HG02943 (cell line): ENCODE measurements at regions not wholly inside any gene's neighbourhood (a gene's known extent, or its start where the extent isn't known, plus 50 kb on each side); places are given as distances from the start of the nearest gene placed in this dataset.
"Not testable (repeated sequence)": the region's sequence is repeated elsewhere in the genome, so short reads cannot be mapped to it uniquely, and the experiment has no call there.

Experiments
- ATAC-seq: cut with Tn5 transposase; IDR thresholded peaks from one replicate; pipeline ENCODE4 v1.9.1; 2021; ENCODE audit warnings: mild to moderate bottlenecking, low read depth, moderate library complexity; ENCODE audit not compliant: unreplicated experiment

GRCh38 chr12:66768293-66768692, 89.4 kb upstream of the GRIP1 start:
- ATAC-seq: no peak

- ATAC-seq: no peak
Observed at GRCh38 chr12:66774929-66775328, 96.1 kb upstream of the GRIP1 start.

- ATAC-seq: no peak
Observed at GRCh38 chr12:66775871-66776270, 97.0 kb upstream of the GRIP1 start.

DNA sequence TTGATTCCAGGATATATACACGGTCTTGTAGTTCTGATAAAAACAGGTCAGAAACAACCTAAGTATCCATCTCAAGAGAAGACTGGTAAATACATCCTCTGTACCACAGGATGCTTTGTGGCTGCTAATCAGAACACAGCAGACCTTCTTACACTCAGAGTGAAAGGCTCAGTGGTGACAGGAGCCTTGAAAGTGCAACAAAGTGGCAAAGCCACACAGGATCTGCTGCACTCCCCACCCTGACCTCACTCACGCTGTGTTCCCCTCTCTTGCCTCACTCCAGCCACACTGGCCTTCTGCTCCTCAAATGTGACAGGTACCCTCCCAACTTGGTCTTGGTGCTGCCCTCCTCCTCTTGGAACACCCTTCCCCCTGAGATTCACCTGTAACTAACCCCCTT, 98.1 kb upstream of the GRIP1 start:
- ATAC-seq: no peak

- no peak for ATAC-seq
Observed at GRCh38 chr12:66779466-66779865, 100.6 kb upstream of the GRIP1 start.

DNA sequence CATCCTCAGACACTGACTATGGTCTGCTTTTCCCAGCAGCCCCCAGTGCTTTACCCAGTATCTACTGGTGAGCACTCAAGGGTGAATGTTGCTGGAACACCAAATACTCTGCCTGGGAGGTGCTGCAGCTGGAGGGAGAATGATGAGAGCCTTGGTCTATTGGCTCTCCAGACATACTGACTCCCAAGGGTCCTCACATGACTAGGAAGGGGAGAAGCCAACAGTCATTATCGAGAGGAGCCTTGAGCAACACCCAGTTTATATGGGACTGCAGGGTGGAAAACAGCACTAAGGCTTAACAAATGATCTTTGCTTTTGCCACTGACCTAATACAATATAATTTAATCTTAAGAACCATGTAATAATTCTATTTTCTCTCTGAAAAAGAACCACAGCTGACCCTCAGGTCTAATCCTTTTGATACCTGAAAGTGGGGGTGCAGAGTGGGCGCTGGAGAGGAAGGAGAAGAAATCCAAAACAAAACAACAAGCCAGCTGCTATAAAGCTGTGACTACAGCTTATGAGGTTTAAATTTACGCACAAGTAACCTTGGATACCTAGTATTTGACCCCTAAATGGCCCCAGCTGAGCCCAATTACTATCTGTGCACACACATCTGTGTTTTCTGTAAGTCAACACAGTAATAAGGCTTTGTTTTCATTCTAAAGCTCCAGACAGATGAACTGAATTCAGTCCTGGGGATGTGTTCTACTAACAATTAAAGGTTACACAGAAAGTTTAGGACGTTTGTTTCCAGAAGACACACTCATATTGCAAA, 107.8 kb upstream of the GRIP1 start:
- no peak for ATAC-seq

- no peak for ATAC-seq
Observed at GRCh38 chr12:66799551-66799950, 120.7 kb upstream of the GRIP1 start.

GRCh38 chr12:66800046-66800445, 121.2 kb upstream of the GRIP1 start:
- ATAC-seq: no peak

- ATAC-seq: no peak
Observed at GRCh38 chr12:66803930-66804329, 125.1 kb upstream of the GRIP1 start.

DNA sequence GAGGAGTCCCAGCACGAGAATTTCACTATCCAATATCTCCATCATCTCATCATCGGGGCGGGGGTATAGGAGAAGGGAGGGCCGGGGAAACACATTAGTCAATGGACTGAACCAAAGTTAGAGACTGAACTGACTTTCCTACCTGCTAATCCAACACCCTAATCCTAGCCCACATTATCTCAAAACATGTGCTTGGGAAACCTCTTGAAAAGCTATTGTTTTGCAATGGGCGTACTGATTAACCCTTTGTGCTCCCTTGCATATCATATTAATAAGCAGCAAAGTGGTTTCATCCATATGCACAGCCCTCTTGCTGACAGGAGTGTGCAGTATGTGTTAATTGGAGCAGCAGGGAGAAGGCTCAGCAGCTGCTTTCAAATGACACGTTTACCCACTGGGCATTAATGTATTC, 125.7 kb upstream of the GRIP1 start:
- ATAC-seq: no peak

DNA sequence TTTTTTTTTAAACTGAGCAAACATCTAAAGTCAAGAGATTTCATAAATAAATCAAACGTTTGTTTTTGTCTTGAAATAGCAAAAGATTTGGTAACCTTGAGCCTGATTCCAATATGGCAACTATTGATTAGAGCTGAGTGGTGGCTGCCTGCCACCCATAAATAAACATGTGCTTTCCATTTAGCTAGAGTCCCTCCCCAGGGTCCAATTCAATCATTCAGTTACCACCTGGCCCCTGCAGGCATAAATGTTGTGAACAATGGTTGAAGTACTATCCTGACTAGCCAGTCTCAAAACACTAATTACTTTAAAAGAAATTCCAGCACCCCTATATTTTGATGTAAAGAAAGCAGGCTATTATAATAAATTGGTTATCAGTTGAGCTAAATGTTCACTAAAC, 129.7 kb upstream of the GRIP1 start:
- ATAC-seq: no peak

GRCh38 chr12:66813137-66813892, 134.4 kb upstream of the GRIP1 start:
- no peak for ATAC-seq

GRCh38 chr12:66819587-66819986, 140.7 kb upstream of the GRIP1 start:
- no peak for ATAC-seq

- no peak for ATAC-seq
Observed at GRCh38 chr12:66822961-66823360, 144.1 kb upstream of the GRIP1 start.

DNA sequence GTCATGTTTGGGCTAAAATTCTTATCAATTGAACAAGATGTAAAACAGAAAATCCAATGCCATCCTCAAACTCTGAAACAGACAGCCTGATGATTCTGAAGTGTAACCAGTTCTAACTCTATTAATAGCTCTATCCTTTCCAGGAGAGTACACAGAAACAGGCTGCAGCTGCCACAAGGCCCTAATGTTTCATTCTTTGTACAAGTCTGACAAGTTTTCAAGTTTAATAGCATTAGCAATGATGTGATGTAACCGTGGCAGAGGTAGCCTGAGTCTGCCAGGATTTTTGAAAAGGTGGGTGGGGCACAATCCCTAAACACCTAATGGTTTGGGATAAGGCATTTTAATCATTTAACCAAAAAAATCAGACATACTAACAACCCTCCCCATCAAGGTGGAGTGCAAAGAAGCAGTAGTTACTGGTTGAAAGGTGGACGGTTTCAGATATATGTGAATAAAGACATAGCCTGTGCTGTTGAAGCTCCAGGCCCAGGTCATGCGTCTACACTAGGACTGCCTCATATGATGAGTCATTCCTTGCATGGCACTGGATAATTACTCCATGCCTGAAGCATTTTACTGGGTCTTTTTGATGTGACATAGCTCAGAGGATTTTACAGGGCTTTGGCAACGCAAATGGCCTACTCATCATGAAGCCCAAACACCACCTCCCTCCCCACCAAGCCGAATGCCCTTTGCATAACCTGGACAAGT, 145.1 kb upstream of the GRIP1 start:
- no peak for ATAC-seq

DNA sequence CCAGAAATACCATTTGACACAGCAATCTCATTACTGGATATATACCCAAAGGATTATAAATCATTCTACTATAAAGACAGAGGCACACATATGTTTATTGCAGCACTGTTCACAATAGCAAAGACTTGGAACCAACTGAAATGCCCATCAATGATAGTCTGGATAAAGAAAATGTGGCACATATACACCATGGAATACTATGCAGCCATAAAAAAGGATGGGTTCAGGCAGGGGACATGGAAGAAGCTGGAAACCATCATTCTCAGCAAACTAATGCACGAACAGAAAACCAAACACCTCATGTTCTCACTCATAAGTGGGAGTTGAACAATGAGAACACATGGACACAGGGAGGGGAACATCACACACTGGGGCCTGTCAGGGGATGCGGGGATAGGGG, 147.0 kb upstream of the GRIP1 start:
- ATAC-seq: not testable (repeated sequence)

GRCh38 chr12:66829660-66830325, 150.9 kb upstream of the GRIP1 start:
- no peak for ATAC-seq

DNA sequence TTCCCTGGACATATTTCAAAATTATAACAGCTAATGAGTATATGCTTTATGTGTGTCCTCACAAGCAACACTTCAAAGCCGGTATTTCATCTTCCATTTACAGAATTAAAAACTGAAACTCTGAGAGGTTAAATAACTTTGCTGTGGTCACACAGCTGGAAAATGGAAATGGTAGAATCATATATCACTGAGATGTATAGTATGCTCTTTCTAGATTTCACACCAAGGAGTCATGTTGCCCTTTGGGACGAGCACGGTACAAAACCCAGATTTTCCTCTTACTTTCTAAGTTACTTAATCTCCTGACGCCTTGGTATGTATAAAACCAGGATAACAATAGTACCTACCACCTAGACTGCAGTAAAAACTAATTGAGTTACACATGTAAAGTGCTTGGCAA, 152.6 kb upstream of the GRIP1 start:
- ATAC-seq: no peak

DNA sequence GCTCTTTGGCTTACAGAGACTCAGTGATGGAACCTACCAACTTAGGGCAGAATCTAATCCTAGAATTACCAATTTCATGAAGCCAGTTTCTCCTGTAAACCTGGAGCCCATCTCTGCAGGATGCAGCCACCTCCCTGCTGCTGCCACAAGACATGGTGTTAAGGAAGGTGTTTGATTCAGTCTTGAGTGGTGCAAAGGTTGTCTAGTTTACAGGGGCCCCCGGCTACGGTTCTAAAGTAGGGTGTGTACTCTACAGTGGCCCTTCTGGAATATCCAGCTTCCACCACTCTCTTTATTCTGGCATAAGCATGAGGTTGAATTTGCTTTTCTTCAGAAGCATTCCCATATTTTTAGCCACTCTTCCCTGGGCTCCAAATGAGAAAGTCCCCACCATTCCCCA, 154.1 kb upstream of the GRIP1 start:
- ATAC-seq: no peak

GRCh38 chr12:66836623-66837310, 157.9 kb upstream of the GRIP1 start:
- ATAC-seq: no peak
